Sigmoid colon (tissue), 4 donors: ENCODE measurements at regions not wholly inside any gene's neighbourhood (a gene's known extent, or its start where the extent isn't known, plus 50 kb on each side); places are given as distances from the start of the nearest gene placed in this dataset.

Experiments
- CTCF ChIP-seq, 4 experiments: fragments of 450-650 bp in 3 of 4; fragments of 200-600 bp in 1 of 4; IDR thresholded peaks; one replicate each; pipeline ENCODE4 v1.5.1; 2016 to 2019; ENCODE audit warnings: antibody characterized with exemption in 4 of 4, mild to moderate bottlenecking in 3 of 4, moderate library complexity in 2 of 4
- EP300 ChIP-seq, 4 donors: sonication (generic); formaldehyde crosslinking; IDR thresholded peaks; one replicate each; pipeline ENCODE4 v1.6.1; 2017; ENCODE audit warnings: antibody characterized with exemption in 4 of 4
- POLR2A ChIP-seq, 2 donors: fragments of 450-650 bp; IDR thresholded peaks; one replicate each; pipeline ENCODE4 v1.6.1; 2016; ENCODE audit warnings: antibody characterized with exemption in 2 of 2, mild to moderate bottlenecking in 2 of 2, moderate library complexity in 2 of 2
- POLR2AphosphoS5 ChIP-seq, 4 donors: sonication (generic); formaldehyde crosslinking; IDR thresholded peaks; one replicate each; pipeline ENCODE4 v1.6.1; 2017; ENCODE audit warnings: antibody characterized with exemption in 4 of 4

DNA sequence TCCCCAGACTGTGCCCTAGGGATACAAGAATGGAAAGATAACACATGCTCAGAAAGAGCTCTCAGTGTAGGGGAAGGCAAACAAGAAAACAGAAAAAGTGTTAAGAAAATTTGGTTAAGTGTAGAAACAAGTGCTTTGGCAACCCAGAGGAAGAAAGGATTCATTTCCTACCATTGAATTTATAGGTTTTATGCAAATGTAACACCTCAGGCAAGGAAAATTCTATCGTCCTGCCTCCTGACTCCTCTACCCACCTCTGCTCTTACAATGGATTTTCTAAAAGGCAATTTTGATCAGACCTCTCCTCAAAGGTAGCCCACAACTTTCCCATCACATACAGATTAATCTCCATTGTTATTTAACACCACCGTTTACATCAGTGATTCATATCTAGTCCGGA is 298.7 kb downstream of the RFC3 start:
- TF ChIP-seq CTCF (IDR thresholded peaks at IDR 0.05) (no peak), POLR2A (IDR thresholded peaks at IDR 0.05) (no peak), EP300 (IDR thresholded peaks at IDR 0.05) (no peak), POLR2AphosphoS5 (IDR thresholded peaks at IDR 0.05) (no peak)
